ENCODE measurements at regions not wholly inside any gene's neighbourhood (a gene's known extent, or its start where the extent isn't known, plus 50 kb on each side); places are given as distances from the start of the nearest gene placed in this dataset.

- no peak for DNase-seq
These were observed 519.1 kb upstream of the NBEA start for GRCh38 chr13:34422956-34423355.

- no peak for DNase-seq
These were observed 516.6 kb upstream of the NBEA start for GRCh38 chr13:34425327-34425949.

- no peak for DNase-seq
These were observed 513.2 kb upstream of the NBEA start for GRCh38 chr13:34428911-34429310.

- DNase-seq = no peak
These were observed 511.8 kb upstream of the NBEA start for GRCh38 chr13:34430294-34430693.

- DNase-seq = no peak
These were observed 510.1 kb upstream of the NBEA start for GRCh38 chr13:34431827-34432581.

- no peak for DNase-seq
These were observed 506.7 kb upstream of the NBEA start for GRCh38 chr13:34435338-34435737.

- no peak for DNase-seq
These were observed 504.2 kb upstream of the NBEA start for GRCh38 chr13:34437873-34438272.

GRCh38 chr13:34452831-34453230 lies 489.2 kb upstream of the NBEA start:
- DNase-seq = no peak

- DNase-seq = no peak
These were observed 483.0 kb upstream of the NBEA start for GRCh38 chr13:34458756-34459715.

GRCh38 chr13:34459856-34460255 lies 482.2 kb upstream of the NBEA start:
- no peak for DNase-seq

GRCh38 chr13:34462843-34463242 lies 479.2 kb upstream of the NBEA start:
- no peak for DNase-seq

GRCh38 chr13:34464011-34464410 lies 478.1 kb upstream of the NBEA start:
- DNase-seq = no peak

GRCh38 chr13:34465423-34465922 lies 476.6 kb upstream of the NBEA start:
- no peak for DNase-seq

- no peak for DNase-seq
These were observed 475.8 kb upstream of the NBEA start for GRCh38 chr13:34466301-34466700.

- no peak for DNase-seq
These were observed 474.5 kb upstream of the NBEA start for GRCh38 chr13:34467450-34468083.

GRCh38 chr13:34469196-34469986 lies 472.7 kb upstream of the NBEA start:
- DNase-seq = no peak

- no peak for DNase-seq
These were observed 467.7 kb upstream of the NBEA start for GRCh38 chr13:34474187-34474868.

GRCh38 chr13:34478376-34478775 lies 463.7 kb upstream of the NBEA start:
- DNase-seq = no peak

- no peak for DNase-seq
These were observed 440.1 kb upstream of the NBEA start for GRCh38 chr13:34502011-34502410.

- no peak for DNase-seq
These were observed 439.4 kb upstream of the NBEA start for GRCh38 chr13:34502621-34503020.

- no peak for DNase-seq
These were observed 435.3 kb upstream of the NBEA start for GRCh38 chr13:34506796-34507195.

Measured in activated CD8-positive, alpha-beta memory T cell treated with anti-CD3 and anti-CD28 coated beads, Interleukin-2, amount 50 U/mL, for 48 hours (primary cell).